ENCODE measurements at regions not wholly inside any gene's neighbourhood (a gene's known extent, or its start where the extent isn't known, plus 50 kb on each side); places are given as distances from the start of the nearest gene placed in this dataset.

DNA sequence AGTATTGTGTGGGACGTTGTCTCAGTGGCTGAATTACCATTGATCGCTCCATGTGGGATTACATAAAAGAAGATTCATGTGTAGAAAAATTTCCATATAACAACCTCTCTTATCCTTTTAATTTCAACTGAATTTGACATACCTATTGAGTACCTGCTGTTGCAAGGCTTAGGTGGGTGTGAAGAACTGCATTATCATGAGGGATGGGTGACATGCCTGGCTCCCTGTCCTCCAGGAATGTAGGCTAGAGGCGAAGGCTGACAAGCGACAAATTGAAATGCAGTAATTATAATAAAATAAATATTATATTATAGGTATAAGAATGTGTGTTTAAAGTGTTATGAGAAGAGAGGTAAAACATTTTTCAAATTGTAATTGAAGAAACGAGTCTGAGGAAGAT lies 52.7 kb upstream of the SPESP1 start (continued):
- TF ChIP-seq, protein P1, sequence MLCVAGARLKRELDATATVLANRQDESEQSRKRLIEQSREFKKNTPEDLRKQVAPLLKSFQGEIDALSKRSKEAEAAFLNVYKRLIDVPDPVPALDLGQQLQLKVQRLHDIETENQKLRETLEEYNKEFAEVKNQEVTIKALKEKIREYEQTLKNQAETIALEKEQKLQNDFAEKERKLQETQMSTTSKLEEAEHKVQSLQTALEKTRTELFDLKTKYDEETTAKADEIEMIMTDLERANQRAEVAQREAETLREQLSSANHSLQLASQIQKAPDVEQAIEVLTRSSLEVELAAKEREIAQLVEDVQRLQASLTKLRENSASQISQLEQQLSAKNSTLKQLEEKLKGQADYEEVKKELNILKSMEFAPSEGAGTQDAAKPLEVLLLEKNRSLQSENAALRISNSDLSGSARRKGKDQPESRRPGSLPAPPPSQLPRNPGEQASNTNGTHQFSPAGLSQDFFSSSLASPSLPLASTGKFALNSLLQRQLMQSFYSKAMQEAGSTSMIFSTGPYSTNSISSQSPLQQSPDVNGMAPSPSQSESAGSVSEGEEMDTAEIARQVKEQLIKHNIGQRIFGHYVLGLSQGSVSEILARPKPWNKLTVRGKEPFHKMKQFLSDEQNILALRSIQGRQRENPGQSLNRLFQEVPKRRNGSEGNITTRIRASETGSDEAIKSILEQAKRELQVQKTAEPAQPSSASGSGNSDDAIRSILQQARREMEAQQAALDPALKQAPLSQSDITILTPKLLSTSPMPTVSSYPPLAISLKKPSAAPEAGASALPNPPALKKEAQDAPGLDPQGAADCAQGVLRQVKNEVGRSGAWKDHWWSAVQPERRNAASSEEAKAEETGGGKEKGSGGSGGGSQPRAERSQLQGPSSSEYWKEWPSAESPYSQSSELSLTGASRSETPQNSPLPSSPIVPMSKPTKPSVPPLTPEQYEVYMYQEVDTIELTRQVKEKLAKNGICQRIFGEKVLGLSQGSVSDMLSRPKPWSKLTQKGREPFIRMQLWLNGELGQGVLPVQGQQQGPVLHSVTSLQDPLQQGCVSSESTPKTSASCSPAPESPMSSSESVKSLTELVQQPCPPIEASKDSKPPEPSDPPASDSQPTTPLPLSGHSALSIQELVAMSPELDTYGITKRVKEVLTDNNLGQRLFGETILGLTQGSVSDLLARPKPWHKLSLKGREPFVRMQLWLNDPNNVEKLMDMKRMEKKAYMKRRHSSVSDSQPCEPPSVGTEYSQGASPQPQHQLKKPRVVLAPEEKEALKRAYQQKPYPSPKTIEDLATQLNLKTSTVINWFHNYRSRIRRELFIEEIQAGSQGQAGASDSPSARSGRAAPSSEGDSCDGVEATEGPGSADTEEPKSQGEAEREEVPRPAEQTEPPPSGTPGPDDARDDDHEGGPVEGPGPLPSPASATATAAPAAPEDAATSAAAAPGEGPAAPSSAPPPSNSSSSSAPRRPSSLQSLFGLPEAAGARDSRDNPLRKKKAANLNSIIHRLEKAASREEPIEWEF (IDR thresholded peaks at IDR 0.05; ENCODE audit: insufficient replicate concordance, low read depth, low read length): no peak
- no peak for TF ChIP-seq ZNF207 (IDR thresholded peaks at IDR 0.05; ENCODE audit: borderline replicate concordance)
- TF ChIP-seq SMARCA5 (IDR thresholded peaks at IDR 0.05): no peak
- no peak for TF ChIP-seq ETV6 (conservative IDR thresholded peaks at IDR 0.05 in 1 of 2, IDR thresholded peaks at IDR 0.05 in 1 of 2; ENCODE audit: borderline replicate concordance in 1 of 2, low read depth in 1 of 2)
- TF ChIP-seq, protein P2, sequence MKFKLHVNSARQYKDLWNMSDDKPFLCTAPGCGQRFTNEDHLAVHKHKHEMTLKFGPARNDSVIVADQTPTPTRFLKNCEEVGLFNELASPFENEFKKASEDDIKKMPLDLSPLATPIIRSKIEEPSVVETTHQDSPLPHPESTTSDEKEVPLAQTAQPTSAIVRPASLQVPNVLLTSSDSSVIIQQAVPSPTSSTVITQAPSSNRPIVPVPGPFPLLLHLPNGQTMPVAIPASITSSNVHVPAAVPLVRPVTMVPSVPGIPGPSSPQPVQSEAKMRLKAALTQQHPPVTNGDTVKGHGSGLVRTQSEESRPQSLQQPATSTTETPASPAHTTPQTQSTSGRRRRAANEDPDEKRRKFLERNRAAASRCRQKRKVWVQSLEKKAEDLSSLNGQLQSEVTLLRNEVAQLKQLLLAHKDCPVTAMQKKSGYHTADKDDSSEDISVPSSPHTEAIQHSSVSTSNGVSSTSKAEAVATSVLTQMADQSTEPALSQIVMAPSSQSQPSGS (IDR thresholded peaks at IDR 0.05; ENCODE audit: low read length): no peak
- no peak for TF ChIP-seq MYC (IDR thresholded peaks at IDR 0.05; ENCODE audit: insufficient read depth, insufficient read length, insufficient replicate concordance, low read length, severe bottlenecking)
- TF ChIP-seq ZNF622 (IDR thresholded peaks at IDR 0.05): no peak
- TF ChIP-seq BCL11A (IDR thresholded peaks at IDR 0.05; ENCODE audit: low read depth, low read length): no peak
- TF ChIP-seq E2F8 (IDR thresholded peaks at IDR 0.05; ENCODE audit: low read depth, partially characterized antibody): no peak
- no peak for TF ChIP-seq MTA3 (IDR thresholded peaks at IDR 0.05; ENCODE audit: borderline replicate concordance, low read length)
- TF ChIP-seq BMI1 (IDR thresholded peaks at IDR 0.05; ENCODE audit: borderline replicate concordance): no peak
